HL-60 (cell line): ENCODE measurements at regions not wholly inside any gene's neighbourhood (a gene's known extent, or its start where the extent isn't known, plus 50 kb on each side); places are given as distances from the start of the nearest gene placed in this dataset.

Source experiments
- GABPA ChIP-seq: IDR thresholded peaks from 2 replicates; pipeline ENCODE4 v1.6.1; 2012; ENCODE audit warnings: low read depth
- POLR2AphosphoS5 ChIP-seq: IDR thresholded peaks from 2 replicates; pipeline ENCODE4 v1.6.1; 2012; ENCODE audit warnings: low read depth
- SPI1 ChIP-seq: IDR thresholded peaks from 2 replicates; pipeline ENCODE4 v1.6.1; 2012; ENCODE audit warnings: low read depth, mild to moderate bottlenecking, borderline replicate concordance
- TF ChIP-seq, protein P1 (sequence below): IDR thresholded peaks from one replicate; pipeline ENCODE4 v1.5.1; 2011; ENCODE audit warnings: low read length, control low read depth, inconsistent platforms; ENCODE audit not compliant: insufficient read depth
- TF ChIP-seq, protein P2 (sequence below): IDR thresholded peaks from 2 replicates; pipeline ENCODE4 v1.6.1; 2012; ENCODE audit warnings: low read depth; ENCODE audit not compliant: insufficient replicate concordance

DNA sequence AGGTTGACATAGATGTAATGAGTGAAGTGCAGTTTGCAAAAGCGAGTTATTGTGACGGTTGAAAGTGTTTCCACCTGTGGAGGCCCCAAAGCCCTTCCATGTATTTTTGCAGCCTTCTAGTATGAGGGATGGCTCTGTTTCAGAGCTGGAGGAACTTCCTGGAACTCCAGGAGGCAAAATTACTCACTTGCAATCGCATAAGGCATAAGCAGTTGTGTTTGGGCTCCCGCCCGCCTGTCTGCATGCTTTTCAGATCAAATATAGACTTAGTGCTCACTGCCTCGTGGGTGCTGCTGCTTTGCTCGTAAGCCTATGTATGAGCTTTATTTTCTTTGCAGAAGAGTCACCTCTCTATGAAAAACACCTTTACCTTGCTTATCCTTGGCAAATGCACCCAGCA lies 146.8 kb upstream of the LARGE1 start:
- no peak for TF ChIP-seq POLR2AphosphoS5
- TF ChIP-seq, protein P1, sequence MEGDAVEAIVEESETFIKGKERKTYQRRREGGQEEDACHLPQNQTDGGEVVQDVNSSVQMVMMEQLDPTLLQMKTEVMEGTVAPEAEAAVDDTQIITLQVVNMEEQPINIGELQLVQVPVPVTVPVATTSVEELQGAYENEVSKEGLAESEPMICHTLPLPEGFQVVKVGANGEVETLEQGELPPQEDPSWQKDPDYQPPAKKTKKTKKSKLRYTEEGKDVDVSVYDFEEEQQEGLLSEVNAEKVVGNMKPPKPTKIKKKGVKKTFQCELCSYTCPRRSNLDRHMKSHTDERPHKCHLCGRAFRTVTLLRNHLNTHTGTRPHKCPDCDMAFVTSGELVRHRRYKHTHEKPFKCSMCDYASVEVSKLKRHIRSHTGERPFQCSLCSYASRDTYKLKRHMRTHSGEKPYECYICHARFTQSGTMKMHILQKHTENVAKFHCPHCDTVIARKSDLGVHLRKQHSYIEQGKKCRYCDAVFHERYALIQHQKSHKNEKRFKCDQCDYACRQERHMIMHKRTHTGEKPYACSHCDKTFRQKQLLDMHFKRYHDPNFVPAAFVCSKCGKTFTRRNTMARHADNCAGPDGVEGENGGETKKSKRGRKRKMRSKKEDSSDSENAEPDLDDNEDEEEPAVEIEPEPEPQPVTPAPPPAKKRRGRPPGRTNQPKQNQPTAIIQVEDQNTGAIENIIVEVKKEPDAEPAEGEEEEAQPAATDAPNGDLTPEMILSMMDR, result no peak
- TF ChIP-seq SPI1, result no peak
- TF ChIP-seq, protein P2, sequence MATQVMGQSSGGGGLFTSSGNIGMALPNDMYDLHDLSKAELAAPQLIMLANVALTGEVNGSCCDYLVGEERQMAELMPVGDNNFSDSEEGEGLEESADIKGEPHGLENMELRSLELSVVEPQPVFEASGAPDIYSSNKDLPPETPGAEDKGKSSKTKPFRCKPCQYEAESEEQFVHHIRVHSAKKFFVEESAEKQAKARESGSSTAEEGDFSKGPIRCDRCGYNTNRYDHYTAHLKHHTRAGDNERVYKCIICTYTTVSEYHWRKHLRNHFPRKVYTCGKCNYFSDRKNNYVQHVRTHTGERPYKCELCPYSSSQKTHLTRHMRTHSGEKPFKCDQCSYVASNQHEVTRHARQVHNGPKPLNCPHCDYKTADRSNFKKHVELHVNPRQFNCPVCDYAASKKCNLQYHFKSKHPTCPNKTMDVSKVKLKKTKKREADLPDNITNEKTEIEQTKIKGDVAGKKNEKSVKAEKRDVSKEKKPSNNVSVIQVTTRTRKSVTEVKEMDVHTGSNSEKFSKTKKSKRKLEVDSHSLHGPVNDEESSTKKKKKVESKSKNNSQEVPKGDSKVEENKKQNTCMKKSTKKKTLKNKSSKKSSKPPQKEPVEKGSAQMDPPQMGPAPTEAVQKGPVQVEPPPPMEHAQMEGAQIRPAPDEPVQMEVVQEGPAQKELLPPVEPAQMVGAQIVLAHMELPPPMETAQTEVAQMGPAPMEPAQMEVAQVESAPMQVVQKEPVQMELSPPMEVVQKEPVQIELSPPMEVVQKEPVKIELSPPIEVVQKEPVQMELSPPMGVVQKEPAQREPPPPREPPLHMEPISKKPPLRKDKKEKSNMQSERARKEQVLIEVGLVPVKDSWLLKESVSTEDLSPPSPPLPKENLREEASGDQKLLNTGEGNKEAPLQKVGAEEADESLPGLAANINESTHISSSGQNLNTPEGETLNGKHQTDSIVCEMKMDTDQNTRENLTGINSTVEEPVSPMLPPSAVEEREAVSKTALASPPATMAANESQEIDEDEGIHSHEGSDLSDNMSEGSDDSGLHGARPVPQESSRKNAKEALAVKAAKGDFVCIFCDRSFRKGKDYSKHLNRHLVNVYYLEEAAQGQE, result no peak
- no peak for TF ChIP-seq GABPA
